Brain microvascular endothelial cell (primary cell): ENCODE measurements at regions not wholly inside any gene's neighbourhood (a gene's known extent, or its start where the extent isn't known, plus 50 kb on each side); places are given as distances from the start of the nearest gene placed in this dataset.

Experiments used
- DNase-seq: peaks from one replicate; pipeline ENCODE4 v3.0.0-alpha.2; 2020
- H3K27ac ChIP-seq: fragments of 250-450 bp; sonication (Bioruptor Pico); 2 replicates; pipeline ENCODE4 v1.5.1; 2020; ENCODE audit warnings: mild to moderate bottlenecking, moderate library complexity
- H3K27me3 ChIP-seq: fragments of 250-450 bp; sonication (Bioruptor Pico); replicated peaks from 2 replicates; pipeline ENCODE4 v1.5.1; 2020; ENCODE audit warnings: mild to moderate bottlenecking
- H3K36me3 ChIP-seq: fragments of 250-450 bp; sonication (Bioruptor Pico); replicated peaks from 2 replicates; pipeline ENCODE4 v1.5.1; 2020; ENCODE audit warnings: mild to moderate bottlenecking
- H3K4me3 ChIP-seq: 2 replicates; pipeline ENCODE4 v1.5.1; 2011; ENCODE audit warnings: low read depth, mild to moderate bottlenecking, control low read depth, low read length, moderate library complexity
- in situ Hi-C: cut with HindIII; loops from 2 replicates; pipeline ENCODE4 v1.10.0; 2017; ENCODE audit warnings: low sequenced_read_pairs, low pct_ligation_motif_present
- TF ChIP-seq, protein P1 (sequence below): IDR thresholded peaks from 2 replicates; pipeline ENCODE4 v1.5.1; 2011; ENCODE audit warnings: low read depth, mild to moderate bottlenecking, moderate library complexity, low read length, control low read depth, inconsistent platforms; ENCODE audit errors: missing control alignments

DNA sequence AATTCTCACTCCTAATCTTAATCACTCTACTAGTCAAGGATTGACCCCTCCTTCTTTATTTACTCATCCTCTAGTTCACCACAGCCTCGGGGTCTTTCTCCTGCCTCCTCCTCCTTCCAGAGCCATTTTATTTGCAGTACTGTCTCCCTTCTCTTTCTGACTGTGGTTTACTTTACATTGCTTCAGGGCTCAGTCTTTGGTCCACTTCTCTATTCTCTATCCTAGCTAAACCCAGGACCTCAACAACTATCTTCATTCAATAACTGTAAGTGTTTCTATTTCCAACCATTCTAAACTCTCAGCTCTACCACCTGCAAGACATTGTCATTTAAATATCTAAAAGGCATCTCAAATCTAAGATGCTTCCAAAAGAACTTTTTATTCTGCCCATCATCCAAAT, 493.8 kb downstream of the TTLL7 start:
- in situ Hi-C loops, result no loop called here
- no peaks in the 10 kb centered on the region for H3K27me3 ChIP-seq
- TF ChIP-seq, protein P1, sequence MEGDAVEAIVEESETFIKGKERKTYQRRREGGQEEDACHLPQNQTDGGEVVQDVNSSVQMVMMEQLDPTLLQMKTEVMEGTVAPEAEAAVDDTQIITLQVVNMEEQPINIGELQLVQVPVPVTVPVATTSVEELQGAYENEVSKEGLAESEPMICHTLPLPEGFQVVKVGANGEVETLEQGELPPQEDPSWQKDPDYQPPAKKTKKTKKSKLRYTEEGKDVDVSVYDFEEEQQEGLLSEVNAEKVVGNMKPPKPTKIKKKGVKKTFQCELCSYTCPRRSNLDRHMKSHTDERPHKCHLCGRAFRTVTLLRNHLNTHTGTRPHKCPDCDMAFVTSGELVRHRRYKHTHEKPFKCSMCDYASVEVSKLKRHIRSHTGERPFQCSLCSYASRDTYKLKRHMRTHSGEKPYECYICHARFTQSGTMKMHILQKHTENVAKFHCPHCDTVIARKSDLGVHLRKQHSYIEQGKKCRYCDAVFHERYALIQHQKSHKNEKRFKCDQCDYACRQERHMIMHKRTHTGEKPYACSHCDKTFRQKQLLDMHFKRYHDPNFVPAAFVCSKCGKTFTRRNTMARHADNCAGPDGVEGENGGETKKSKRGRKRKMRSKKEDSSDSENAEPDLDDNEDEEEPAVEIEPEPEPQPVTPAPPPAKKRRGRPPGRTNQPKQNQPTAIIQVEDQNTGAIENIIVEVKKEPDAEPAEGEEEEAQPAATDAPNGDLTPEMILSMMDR, result no peak

DNA sequence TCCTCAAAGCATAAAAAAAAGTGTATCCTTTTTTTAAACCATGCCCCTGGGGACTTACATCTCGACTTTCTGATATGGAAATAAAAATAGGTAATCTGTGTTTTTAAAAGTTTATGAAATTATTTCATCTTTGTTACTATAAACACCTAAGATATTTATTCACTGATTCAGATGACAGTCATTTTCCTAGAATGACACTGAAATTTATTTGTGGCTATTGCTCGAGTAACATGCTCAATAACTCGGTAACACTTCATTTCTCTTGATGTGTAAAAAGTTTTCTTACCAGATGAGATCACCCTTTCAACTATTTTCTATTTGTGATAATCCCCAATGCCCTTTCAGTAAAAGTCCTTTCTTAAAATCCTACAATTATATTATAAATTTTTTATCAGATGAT, 495.8 kb downstream of the TTLL7 start:
- H3K4me3 ChIP-seq, result no peak overlapping the region
- H3K27ac ChIP-seq, result no peak overlapping the region
- H3K36me3 ChIP-seq, result no peaks in the 10 kb centered on the region
- in situ Hi-C loops, result no loop called here
- DNase-seq, result no peak
- TF ChIP-seq, protein P1, result no peak
- H3K27me3 ChIP-seq, result no peaks in the 10 kb centered on the region

More for the DNA sequence above, 493.8 kb downstream of the TTLL7 start:
- no peak for DNase-seq
- H3K4me3 ChIP-seq, result no peak overlapping the region
- no peaks in the 10 kb centered on the region for H3K36me3 ChIP-seq
- no peak overlapping the region for H3K27ac ChIP-seq

DNA sequence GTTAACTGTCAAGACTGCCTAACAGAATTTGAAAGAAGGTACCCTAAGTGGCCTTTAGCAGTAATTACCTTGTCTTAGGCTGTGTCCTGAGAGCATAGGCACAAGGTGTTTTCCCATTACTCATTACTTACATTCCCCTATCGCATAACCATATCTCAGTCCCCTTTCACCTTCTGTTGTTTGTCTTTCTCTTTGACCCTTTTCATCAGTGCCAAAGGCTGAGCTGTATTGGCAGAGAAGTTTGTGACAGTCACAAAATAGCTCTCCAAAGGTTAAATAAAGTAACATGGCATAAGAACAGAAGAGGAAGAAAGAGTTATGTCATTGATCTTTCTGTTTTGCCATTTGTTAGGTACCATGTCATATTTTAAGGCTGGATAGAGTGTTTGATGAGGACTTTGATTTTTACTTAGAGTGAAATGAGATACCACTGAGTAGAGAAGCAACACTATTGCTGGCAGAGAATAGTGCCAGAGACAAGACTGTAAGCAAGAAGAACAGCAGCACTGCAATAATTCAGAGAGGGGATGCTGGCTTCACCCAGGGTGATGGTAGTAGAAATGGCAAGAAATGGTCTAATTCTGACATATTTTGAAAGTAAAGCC, 497.8 kb downstream of the TTLL7 start:
- no peak overlapping the region for H3K4me3 ChIP-seq
- no peak overlapping the region for H3K27ac ChIP-seq
- no peaks in the 10 kb centered on the region for H3K27me3 ChIP-seq
- no peaks in the 10 kb centered on the region for H3K36me3 ChIP-seq
- TF ChIP-seq, protein P1, result no peak
- DNase-seq, result no peak
- in situ Hi-C loops, result no loop called here

DNA sequence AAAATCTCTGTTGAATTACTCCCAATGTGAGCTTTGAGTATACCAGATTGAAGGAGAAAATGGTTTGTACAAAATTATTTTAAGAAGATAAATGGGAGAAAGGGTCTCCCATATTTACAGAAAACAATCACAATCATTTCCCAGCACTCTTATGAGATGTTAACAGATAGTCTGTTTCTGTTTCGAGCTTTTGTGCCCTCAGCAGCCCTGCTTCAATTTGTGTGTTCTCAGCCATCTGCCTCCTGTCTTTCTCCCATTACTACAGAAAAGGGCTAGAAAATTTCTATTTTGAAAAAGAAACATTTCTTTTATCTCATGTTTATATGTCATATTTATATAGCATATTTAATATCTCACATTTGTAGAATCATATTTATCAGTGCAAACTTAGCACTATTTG, 498.4 kb downstream of the TTLL7 start:
- no peak for DNase-seq
- Histone ChIP-seq H3K27me3 (no peaks in the 10 kb centered on the region), H3K36me3 (no peaks in the 10 kb centered on the region), H3K27ac (no peak overlapping the region), H3K4me3 (no peak overlapping the region)
- in situ Hi-C loops, result no loop called here
- TF ChIP-seq, protein P1, result no peak

GRCh38 chr1:83499998-83500397, 498.9 kb downstream of the TTLL7 start:
- in situ Hi-C loops, result no loop called here
- no peaks in the 10 kb centered on the region for H3K36me3 ChIP-seq
- no peak overlapping the region for H3K27ac ChIP-seq
- no peaks in the 10 kb centered on the region for H3K27me3 ChIP-seq
- TF ChIP-seq, protein P1, result no peak
- no peak overlapping the region for H3K4me3 ChIP-seq
- DNase-seq, result no peak

DNA sequence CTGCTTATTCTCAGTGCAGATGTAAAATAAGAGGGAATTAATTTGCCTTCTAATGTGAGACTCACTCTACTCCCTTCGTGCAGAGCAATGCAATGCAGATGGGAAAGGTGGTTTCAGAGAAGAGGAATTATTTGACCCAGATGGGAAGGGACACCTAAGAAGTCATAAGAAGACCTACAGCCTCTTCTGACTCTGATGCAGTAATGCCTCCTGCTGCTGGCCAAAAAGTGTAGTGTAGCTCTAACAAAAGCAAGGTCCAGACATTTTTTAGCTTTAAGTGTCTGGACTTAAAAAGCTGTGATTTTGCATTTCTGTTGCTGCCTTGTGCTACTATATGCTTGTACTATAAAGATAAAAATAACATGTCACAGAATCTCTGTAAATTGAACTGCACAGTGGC, 501.4 kb downstream of the TTLL7 start:
- DNase-seq, result peak; percentile 2
- Histone ChIP-seq H3K36me3 (no peaks in the 10 kb centered on the region), H3K4me3 (no peak overlapping the region), H3K27ac (no peak overlapping the region), H3K27me3 (no peaks in the 10 kb centered on the region)
- TF ChIP-seq, protein P1, result peak; percentile 23
- in situ Hi-C loops, result no loop called here
